HG03280 (cell line): ENCODE measurements at regions not wholly inside any gene's neighbourhood (a gene's known extent, or its start where the extent isn't known, plus 50 kb on each side); places are given as distances from the start of the nearest gene placed in this dataset.
"Not testable (repeated sequence)": the region's sequence is repeated elsewhere in the genome, so short reads cannot be mapped to it uniquely, and the experiment has no call there.

Experiments
- ATAC-seq: cut with Tn5 transposase; IDR thresholded peaks from one replicate; pipeline ENCODE4 v1.9.1; 2021; ENCODE audit warnings: mild to moderate bottlenecking, moderate library complexity; ENCODE audit not compliant: unreplicated experiment

GRCh38 chr2:182477774-182478173 lies 50.9 kb upstream of the PDE1A start:
- ATAC-seq: no peak

- no peak for ATAC-seq
Observed at GRCh38 chr2:182481676-182482075, 54.8 kb upstream of the PDE1A start.

GRCh38 chr2:182482511-182482910 lies 55.7 kb upstream of the PDE1A start:
- ATAC-seq: no peak

GRCh38 chr2:182496596-182496995 lies 69.8 kb upstream of the PDE1A start:
- ATAC-seq: no peak

- ATAC-seq: no peak
Observed at GRCh38 chr2:182499706-182500470, 73.1 kb upstream of the PDE1A start.

DNA sequence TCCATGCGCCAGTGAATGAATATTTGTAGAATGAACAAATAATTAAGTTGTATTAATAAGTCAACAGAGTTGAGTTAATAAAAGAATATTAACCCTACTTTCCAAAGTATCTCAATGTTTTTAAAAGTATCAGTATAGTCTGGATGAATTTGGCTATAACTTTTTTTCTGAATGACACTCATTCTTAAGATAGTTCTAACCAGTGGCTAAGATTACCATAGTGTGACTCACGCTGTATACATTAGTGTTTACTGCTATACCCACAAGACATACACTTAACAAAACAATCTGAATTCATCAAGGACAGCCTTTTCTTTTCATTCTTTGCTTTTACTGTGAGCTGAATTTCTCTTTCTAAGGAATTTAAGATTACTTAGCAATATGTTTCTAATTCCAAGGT lies 77.0 kb upstream of the PDE1A start:
- no peak for ATAC-seq

DNA sequence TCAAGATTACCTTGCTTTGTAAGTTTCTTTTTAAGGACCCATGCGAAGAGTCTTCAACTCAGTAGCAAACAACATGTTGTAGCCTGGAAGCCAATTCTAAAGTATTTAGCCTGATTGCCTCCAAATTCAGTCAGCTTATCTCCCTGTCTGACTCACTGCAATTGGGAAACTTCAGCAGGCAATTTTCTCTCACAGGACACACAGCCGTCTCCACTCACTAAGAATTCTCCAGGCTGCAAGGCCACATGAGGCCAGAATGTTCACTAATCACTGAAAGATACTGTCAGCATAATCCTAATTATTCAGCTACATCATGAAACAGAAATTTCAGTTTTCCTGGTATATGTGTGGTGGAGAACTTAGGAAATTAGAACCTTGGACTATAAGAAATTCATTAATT lies 78.1 kb upstream of the PDE1A start:
- ATAC-seq: no peak

GRCh38 chr2:182506606-182507005 lies 79.8 kb upstream of the PDE1A start:
- ATAC-seq: no peak

DNA sequence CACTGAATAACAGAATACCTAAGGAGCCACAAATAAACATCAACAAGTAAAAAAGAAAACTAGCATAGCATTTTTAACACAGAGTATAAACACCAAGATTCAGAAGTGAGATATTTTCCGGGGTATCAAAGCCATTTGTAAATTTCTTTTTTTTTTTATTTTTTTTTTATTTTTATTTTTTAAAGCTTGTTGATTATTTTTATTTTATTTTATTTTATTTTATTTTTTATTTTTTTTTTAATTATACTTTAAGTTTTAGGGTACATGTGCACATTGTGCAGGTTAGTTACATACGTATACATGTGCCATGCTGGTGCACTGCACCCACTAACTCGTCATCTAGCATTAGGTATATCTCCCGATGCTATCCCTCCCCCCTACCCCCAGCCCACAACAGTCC lies 81.7 kb upstream of the PDE1A start:
- not testable (repeated sequence) for ATAC-seq

- no peak for ATAC-seq
Observed at GRCh38 chr2:182509216-182509615, 82.4 kb upstream of the PDE1A start.

- no peak for ATAC-seq
Observed at GRCh38 chr2:182521453-182522404, 94.9 kb upstream of the PDE1A start.

- ATAC-seq: no peak
Observed at GRCh38 chr2:182522405-182522896, 95.6 kb upstream of the PDE1A start.

DNA sequence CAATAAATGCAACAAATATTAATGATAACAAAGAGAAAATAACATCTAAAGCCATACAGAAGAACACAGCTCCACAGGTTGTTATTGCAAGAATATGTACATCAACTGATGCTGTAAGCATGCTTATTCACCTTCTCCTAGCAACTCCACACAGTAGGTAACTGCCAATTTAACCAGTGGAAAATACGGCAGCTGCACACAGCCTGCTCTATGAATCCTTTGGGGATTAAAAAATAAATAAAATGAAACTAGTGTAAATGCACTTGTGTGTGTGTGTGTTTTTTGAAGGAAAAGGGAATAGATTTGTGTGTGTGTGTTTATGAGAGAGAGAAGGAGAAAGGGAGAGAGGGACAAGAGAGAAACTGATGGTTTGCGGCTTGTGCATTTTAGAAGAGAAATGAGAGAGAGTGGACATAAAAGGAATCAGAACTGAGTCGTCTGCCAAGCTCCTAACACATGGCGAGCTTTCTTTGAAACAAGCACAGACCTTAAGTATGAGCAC lies 96.2 kb upstream of the PDE1A start:
- no peak for ATAC-seq

DNA sequence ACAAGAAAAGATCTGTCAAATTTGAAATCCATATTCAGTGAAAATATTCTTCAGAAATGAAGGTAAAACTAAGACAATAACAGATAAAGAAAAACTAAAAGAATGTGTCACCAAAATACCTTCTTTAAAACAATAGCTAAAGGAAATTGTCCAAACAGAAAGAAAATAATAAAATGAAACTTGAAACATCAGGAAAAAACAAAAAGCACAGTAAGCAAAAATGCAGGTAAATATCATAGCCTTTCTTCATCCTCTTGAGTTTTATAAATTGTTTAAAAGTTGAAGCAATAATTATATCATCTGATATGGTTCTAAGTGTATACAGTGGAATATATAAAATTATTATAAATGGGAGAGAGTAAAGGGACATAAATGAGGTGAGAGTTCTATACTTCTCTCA lies 103.8 kb upstream of the PDE1A start:
- ATAC-seq: no peak

DNA sequence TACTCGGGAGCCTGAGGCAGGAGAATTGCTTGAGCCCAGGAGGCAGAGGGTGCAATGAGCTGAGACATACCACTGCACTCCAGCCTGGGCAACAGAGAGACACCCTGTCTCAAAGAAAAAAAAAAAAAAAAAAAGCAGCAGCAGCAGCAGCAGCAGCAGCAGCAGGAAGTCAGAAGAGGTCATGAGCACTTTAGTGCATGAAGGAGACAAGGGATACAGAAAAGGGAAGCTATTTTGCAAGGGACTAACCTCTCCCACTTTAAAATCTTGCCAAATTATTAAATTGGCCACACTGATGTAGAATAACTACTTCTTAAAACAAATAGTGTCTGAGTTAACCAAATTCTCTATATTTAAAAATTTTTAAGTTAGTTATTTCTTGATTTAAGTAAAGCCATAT lies 113.4 kb upstream of the PDE1A start:
- no peak for ATAC-seq

- no peak for ATAC-seq
Observed at GRCh38 chr2:182541268-182541667, 114.4 kb upstream of the PDE1A start.

DNA sequence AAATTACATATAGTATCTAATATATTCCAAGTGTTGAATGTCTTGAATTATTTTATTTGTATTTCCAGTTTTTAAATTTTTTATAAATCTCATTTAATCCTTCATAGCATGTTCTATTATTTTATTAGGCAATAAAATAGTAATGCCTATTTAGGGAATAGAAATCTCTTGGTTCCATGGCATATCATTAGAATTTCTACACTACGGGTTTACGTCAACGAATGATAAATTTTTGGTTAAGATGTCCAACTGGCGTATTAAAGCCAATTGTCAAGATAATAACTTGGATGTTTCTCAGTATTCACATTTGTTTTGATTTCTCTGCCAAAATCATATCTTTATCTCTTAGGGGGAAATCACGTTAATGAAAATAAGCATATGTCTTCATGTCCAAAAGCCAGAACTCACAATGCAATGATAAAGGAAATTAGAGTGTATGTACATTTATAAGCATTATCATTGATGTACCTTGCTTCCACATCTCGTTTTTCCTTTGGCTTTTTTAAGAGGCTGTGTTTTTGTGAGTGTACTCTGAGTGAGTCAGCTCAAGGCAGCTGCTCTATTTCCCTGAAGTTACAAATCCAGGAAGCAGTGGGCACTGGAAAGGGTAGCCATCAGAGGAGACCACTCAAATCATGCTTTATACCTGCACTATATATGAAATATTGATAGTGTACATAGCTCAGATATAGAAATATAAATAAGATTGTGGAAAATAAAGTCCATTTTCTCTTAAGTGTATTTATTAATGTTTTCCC lies 115.8 kb upstream of the PDE1A start:
- no peak for ATAC-seq

GRCh38 chr2:182543741-182544525 lies 117.1 kb upstream of the PDE1A start:
- ATAC-seq: no peak

DNA sequence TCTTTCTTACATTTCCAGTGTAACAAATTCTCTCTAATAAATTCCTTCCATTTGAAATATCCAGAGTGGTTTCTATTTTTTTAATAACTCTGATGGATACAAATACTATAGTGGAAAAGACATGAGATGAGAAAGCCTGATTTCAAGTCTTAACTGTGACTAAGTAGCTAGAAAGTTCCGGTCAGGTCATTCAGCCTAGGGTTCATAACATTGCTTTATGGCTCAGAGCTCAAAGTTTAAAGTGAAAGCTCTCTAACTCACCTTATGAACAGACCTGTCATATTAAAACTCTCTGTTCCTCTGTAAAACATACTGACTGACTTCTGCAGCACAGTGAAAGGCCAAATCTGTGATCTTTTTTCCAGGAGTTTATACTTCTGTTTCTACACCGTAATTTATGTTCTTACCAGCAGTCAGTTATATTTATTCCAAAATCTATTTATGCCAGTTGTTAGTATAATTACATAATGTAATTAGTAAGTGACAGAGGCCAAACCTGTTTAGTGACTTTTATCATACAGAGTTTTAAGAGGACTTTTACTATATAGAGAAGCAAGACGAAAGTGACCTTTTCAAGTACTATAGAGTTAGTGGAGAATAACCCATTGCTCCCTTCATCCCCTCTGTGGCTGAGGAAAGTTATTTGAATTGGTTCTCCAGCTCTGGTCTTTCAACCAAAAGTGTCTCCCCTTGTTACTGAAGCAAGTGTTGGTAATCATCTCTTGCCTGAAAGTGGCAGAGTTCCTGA lies 118.8 kb upstream of the PDE1A start:
- peak; percentile 56 for ATAC-seq
